CD4-positive, alpha-beta T cell treated with Interleukin-21 for 1 hour (primary cell): ENCODE measurements at regions not wholly inside any gene's neighbourhood (a gene's known extent, or its start where the extent isn't known, plus 50 kb on each side); places are given as distances from the start of the nearest gene placed in this dataset.
"Not testable (repeated sequence)": the region's sequence is repeated elsewhere in the genome, so short reads cannot be mapped to it uniquely, and the experiment has no call there.

Source experiments
- DNase-seq: peaks from one replicate; pipeline ENCODE4 v3.0.0-alpha.2; 2020

- no peak for DNase-seq
Observed at GRCh38 chr1:184851822-184852746, 97.4 kb upstream of the EDEM3 start.

- peak; percentile 77 for DNase-seq
Observed at GRCh38 chr1:184843732-184844495, 89.3 kb upstream of the EDEM3 start.

GRCh38 chr1:184840596-184840995, 85.9 kb upstream of the EDEM3 start:
- peak; percentile 84 for DNase-seq

GRCh38 chr1:184838504-184838951, 83.9 kb upstream of the EDEM3 start:
- DNase-seq, result no peak

GRCh38 chr1:184836934-184837895, 82.6 kb upstream of the EDEM3 start:
- no peak for DNase-seq

- no peak for DNase-seq
Observed at GRCh38 chr1:184836141-184836540, 81.5 kb upstream of the EDEM3 start.

- DNase-seq, result not testable (repeated sequence)
Observed at GRCh38 chr1:184833994-184834393, 79.3 kb upstream of the EDEM3 start.

- no peak for DNase-seq
Observed at GRCh38 chr1:184832517-184832916, 77.9 kb upstream of the EDEM3 start.

- not testable (repeated sequence) for DNase-seq
Observed at GRCh38 chr1:184829496-184829895, 74.8 kb upstream of the EDEM3 start.

GRCh38 chr1:184828369-184828717, 73.7 kb upstream of the EDEM3 start:
- DNase-seq, result no peak

GRCh38 chr1:184827600-184828368, 73.1 kb upstream of the EDEM3 start:
- DNase-seq, result no peak

- no peak for DNase-seq
Observed at GRCh38 chr1:184826001-184826400, 71.3 kb upstream of the EDEM3 start.

- DNase-seq, result no peak
Observed at GRCh38 chr1:184825571-184825970, 70.9 kb upstream of the EDEM3 start.

GRCh38 chr1:184824691-184825323, 70.1 kb upstream of the EDEM3 start:
- no peak for DNase-seq

- DNase-seq, result no peak
Observed at GRCh38 chr1:184823080-184823479, 68.4 kb upstream of the EDEM3 start.

GRCh38 chr1:184822267-184822666, 67.6 kb upstream of the EDEM3 start:
- DNase-seq, result no peak

- no peak for DNase-seq
Observed at GRCh38 chr1:184821658-184822057, 67.0 kb upstream of the EDEM3 start.

GRCh38 chr1:184820956-184821355, 66.3 kb upstream of the EDEM3 start:
- no peak for DNase-seq

GRCh38 chr1:184820218-184820750, 65.6 kb upstream of the EDEM3 start:
- no peak for DNase-seq

- DNase-seq, result no peak
Observed at GRCh38 chr1:184818646-184819045, 64.0 kb upstream of the EDEM3 start.

- not testable (repeated sequence) for DNase-seq
Observed at GRCh38 chr1:184817003-184817402, 62.3 kb upstream of the EDEM3 start.
